ENCODE measurements at regions not wholly inside any gene's neighbourhood (a gene's known extent, or its start where the extent isn't known, plus 50 kb on each side); places are given as distances from the start of the nearest gene placed in this dataset.

DNA sequence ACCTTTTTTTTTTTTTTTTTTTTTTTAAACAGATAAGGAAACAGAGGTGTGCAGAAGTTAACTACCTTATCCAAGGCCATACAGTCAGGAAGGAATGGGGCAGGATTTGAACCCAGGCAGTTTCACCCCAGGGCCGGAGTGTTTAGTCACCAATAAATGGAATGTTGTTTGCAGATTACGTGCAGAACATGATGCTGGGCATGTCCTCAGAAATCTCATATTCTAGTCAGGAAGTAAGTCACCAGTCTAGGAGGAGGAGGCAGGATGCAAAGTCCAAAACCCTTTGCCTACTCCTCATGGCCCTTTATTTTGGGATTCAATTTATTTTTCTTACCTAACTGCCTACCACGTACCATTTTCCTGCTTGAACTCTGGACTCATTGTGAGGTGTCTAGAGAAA, 57.1 kb upstream of the LRRC1 start:
- Histone ChIP-seq H3K79me2 (ENCODE audit: control insufficient read depth, insufficient read depth, low read length) (no peaks in the 10 kb centered on the region), H3K36me3 (ENCODE audit: control insufficient read depth in 2 of 2, extremely low read depth in 1 of 2, insufficient read depth in 2 of 2, low read length in 2 of 2) (no peaks in the 10 kb centered on the region), H3K4me1 (ENCODE audit: control insufficient read depth, extremely low read depth, insufficient read depth, low read length) (peaks cover 40% of the 10 kb centered on the region), H3K9me1 (replicated peaks; ENCODE audit: control insufficient read depth, extremely low read depth, insufficient read depth, low read length) (no peaks in the 10 kb centered on the region), H3K9ac (replicated peaks; ENCODE audit: extremely low read depth, insufficient read depth, low read length) (no peak overlapping the region), H3K27me3 (ENCODE audit: control insufficient read depth in 2 of 2, insufficient read depth in 2 of 2, low read length in 2 of 2) (no peaks in the 10 kb centered on the region), H2AFZ (ENCODE audit: low read depth, low read length) (peak overlapping the region; percentile 29), H3K4me3 (replicated peaks in 1 of 3; ENCODE audit: insufficient read depth in 1 of 3, low read depth in 1 of 3, low read length in 3 of 3) (no peak overlapping the region), H3K9me3 (replicated peaks; ENCODE audit: control insufficient read depth, insufficient read depth, low read length) (no peaks in the 10 kb centered on the region), H3K4me2 (ENCODE audit: insufficient read depth, low read length) (no peak overlapping the region), H3K27ac (ENCODE audit: insufficient read depth, low read depth, low read length) (no peak overlapping the region), H4K20me1 (replicated peaks; ENCODE audit: control insufficient read depth, extremely low read depth, insufficient read depth, low read length) (no peaks in the 10 kb centered on the region)
- FAIRE-seq: no peak
- TF ChIP-seq GATA2 (IDR thresholded peaks at IDR 0.05; ENCODE audit: insufficient read depth, insufficient read length, low read depth, low read length) (no peak), POLR2AphosphoS5 (IDR thresholded peaks at IDR 0.05; ENCODE audit: insufficient read depth, low read depth, low read length) (no peak), FOS (IDR thresholded peaks at IDR 0.05; ENCODE audit: borderline replicate concordance, insufficient read depth, low read length) (no peak), MYC (IDR thresholded peaks at IDR 0.05; ENCODE audit: low read depth, low read length) (no peak), EZH2 (IDR thresholded peaks at IDR 0.05; ENCODE audit: borderline replicate concordance, low read depth, low read length, severe bottlenecking) (no peak), POLR2A (IDR thresholded peaks at IDR 0.05; ENCODE audit: low read depth, low read length) (no peak), JUN (IDR thresholded peaks at IDR 0.05; ENCODE audit: borderline replicate concordance, insufficient read depth, insufficient read length, low read depth) (no peak)
- TF ChIP-seq, protein P1, sequence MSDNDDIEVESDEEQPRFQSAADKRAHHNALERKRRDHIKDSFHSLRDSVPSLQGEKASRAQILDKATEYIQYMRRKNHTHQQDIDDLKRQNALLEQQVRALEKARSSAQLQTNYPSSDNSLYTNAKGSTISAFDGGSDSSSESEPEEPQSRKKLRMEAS (IDR thresholded peaks at IDR 0.05; ENCODE audit: insufficient read depth, insufficient read length): no peak
- TF ChIP-seq, protein P2, sequence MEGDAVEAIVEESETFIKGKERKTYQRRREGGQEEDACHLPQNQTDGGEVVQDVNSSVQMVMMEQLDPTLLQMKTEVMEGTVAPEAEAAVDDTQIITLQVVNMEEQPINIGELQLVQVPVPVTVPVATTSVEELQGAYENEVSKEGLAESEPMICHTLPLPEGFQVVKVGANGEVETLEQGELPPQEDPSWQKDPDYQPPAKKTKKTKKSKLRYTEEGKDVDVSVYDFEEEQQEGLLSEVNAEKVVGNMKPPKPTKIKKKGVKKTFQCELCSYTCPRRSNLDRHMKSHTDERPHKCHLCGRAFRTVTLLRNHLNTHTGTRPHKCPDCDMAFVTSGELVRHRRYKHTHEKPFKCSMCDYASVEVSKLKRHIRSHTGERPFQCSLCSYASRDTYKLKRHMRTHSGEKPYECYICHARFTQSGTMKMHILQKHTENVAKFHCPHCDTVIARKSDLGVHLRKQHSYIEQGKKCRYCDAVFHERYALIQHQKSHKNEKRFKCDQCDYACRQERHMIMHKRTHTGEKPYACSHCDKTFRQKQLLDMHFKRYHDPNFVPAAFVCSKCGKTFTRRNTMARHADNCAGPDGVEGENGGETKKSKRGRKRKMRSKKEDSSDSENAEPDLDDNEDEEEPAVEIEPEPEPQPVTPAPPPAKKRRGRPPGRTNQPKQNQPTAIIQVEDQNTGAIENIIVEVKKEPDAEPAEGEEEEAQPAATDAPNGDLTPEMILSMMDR (IDR thresholded peaks at IDR 0.05; ENCODE audit: extremely low read depth in 1 of 2, insufficient read depth in 1 of 2, low read depth in 1 of 2, low read length in 2 of 2): no peak
- DNase-seq (ENCODE audit: low read depth, low spot score): no peak
- dilution Hi-C loops (cut with MboI; ENCODE audit: extremely low pct_ligation_motif_present, low sequenced_read_pairs): no loop called here
- ChIA-PET POLR2A (no interaction called here), CTCF (interaction anchor here (1.2 to 5.6 kb wide), 5 partner anchors 10 to 56 kb away, joined by 5 to 41 read pairs (median 8); no protein-coding TSS in a partner anchor)
- intact Hi-C loops (cut with micrococcal nuclease): no loop called here
- no TSS peak for BruUV-seq (replicated peaks)
